Breast epithelium (tissue), 4 donors: ENCODE measurements at regions not wholly inside any gene's neighbourhood (a gene's known extent, or its start where the extent isn't known, plus 50 kb on each side); places are given as distances from the start of the nearest gene placed in this dataset.

Source experiments
- DNase-seq, 2 donors: peaks; one replicate each; pipeline ENCODE4 v3.0.0-alpha.2; 2019; ENCODE audit warnings: low spot score in 2 of 2
- H3K27ac ChIP-seq, 2 donors: fragments of 200-600 bp; sonication (generic) in 1 of 2; one replicate each; pipeline ENCODE4 v1.5.1; 2016 to 2019; ENCODE audit warnings: mild to moderate bottlenecking in 1 of 2
- H3K27me3 ChIP-seq, 2 donors: fragments of 200-600 bp; sonication (generic) in 1 of 2; one replicate each; pipeline versions ENCODE4 v1.5.1 to v1.6.0; 2017 to 2019; ENCODE audit warnings: control low read depth in 1 of 2, mild to moderate bottlenecking in 1 of 2
- H3K36me3 ChIP-seq: fragments of 200-600 bp; one replicate; pipeline ENCODE4 v1.5.1; 2019
- H3K4me1 ChIP-seq, 2 donors: fragments of 200-600 bp; sonication (generic); one replicate each; pipeline ENCODE4 v1.5.1; 2016 to 2019; ENCODE audit warnings: control low read depth in 1 of 2
- H3K4me3 ChIP-seq, 3 donors: fragments of 200-600 bp; sonication (generic); 1 replicate in 2 of 3; 2 replicates in 1 of 3; pipeline ENCODE4 v1.5.1; 2016 to 2019; ENCODE audit warnings: mild to moderate bottlenecking in 3 of 3, moderate library complexity in 2 of 3
- H3K9me3 ChIP-seq, 2 donors: fragments of 200-600 bp; sonication (generic) in 1 of 2; one replicate each; pipeline ENCODE4 v1.5.1; 2016 to 2019; ENCODE audit warnings: control low read depth in 1 of 2
- POLR2A ChIP-seq: fragments of 450-650 bp; IDR thresholded peaks from one replicate; pipeline ENCODE4 v1.6.1; 2016; ENCODE audit warnings: antibody characterized with exemption, mild to moderate bottlenecking, moderate library complexity
- POLR2AphosphoS5 ChIP-seq, 3 donors: sonication (generic); formaldehyde crosslinking; IDR thresholded peaks; one replicate each; pipeline ENCODE4 v1.6.1; 2017; ENCODE audit warnings: antibody characterized with exemption in 3 of 3
- intact Hi-C: fragments of 100-400 bp; cut with DNase I; formaldehyde crosslinking; loops from one replicate; pipeline ENCODE4 v1.15.1; 2023; ENCODE audit warnings: low total_unique reads
- TF ChIP-seq, protein P1 (sequence below), 3 donors: fragments of 450-650 bp; IDR thresholded peaks; one replicate each; pipeline ENCODE4 v1.5.1; 2016 to 2017; ENCODE audit warnings: antibody characterized with exemption in 3 of 3, mild to moderate bottlenecking in 3 of 3, moderate library complexity in 3 of 3

DNA sequence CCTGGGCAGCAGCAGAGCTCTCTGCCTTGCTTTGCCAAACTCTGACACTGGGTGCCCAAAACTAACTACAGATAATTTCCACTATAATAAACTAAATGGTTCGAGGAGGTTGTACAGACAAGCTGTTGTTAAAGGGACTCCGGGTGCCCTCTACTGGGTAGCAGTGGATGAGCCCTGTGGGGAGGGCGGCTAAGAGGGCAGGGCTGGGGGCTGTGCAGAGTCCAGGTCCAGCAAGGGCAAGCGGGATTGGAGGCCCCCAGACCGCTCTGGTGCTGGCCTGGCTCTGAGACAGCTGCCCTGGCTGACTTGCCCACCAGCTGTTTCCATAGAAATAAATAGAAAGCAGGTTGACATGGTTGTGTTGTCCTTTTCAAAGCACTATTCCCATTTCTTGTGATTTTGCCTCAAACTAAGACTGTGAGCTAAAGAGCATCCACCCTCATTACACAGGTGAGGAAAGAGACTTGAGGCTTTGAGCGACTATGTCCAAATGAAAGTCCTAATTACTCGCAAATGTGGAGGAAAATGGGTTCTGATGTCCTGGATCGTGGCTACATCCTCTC, 167.6 kb upstream of the CST7 start:
- no peaks in the 10 kb centered on the region for H3K9me3 ChIP-seq
- DNase-seq, result peak in 1 of 2 donors; percentile 24
- H3K27ac ChIP-seq, result no peak overlapping the region
- TF ChIP-seq POLR2A, result no peak
- no peaks in the 10 kb centered on the region for H3K36me3 ChIP-seq
- intact Hi-C loops, result no loop called here
- H3K4me3 ChIP-seq, result no peak overlapping the region
- H3K4me1 ChIP-seq, result no peaks in the 10 kb centered on the region
- H3K27me3 ChIP-seq, result peaks cover 0 to 25% of the 10 kb centered on the region in 2 donors

DNA sequence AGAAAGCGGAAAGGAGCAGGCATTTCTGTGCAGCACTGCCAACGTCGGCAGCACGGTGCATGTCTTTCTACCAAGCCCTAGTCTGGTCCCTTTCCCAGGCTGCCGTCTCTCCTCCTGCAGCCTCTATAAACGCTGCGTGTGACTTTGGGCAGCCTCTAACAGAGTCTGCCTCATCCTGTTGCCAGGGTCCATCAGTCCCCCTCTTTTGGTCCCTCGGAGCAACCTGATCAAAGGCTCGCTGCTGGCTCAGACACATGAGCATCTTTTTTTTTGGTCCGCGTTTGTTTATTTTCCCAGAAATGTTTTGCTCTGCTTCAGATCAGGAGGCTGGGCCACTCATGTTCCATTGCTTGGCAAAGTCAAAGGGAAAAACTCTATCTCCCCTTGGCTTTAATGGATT, 166.8 kb upstream of the CST7 start:
- no peaks in the 10 kb centered on the region for H3K9me3 ChIP-seq
- intact Hi-C loops, result no loop called here
- TF ChIP-seq, protein P1, sequence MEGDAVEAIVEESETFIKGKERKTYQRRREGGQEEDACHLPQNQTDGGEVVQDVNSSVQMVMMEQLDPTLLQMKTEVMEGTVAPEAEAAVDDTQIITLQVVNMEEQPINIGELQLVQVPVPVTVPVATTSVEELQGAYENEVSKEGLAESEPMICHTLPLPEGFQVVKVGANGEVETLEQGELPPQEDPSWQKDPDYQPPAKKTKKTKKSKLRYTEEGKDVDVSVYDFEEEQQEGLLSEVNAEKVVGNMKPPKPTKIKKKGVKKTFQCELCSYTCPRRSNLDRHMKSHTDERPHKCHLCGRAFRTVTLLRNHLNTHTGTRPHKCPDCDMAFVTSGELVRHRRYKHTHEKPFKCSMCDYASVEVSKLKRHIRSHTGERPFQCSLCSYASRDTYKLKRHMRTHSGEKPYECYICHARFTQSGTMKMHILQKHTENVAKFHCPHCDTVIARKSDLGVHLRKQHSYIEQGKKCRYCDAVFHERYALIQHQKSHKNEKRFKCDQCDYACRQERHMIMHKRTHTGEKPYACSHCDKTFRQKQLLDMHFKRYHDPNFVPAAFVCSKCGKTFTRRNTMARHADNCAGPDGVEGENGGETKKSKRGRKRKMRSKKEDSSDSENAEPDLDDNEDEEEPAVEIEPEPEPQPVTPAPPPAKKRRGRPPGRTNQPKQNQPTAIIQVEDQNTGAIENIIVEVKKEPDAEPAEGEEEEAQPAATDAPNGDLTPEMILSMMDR (IDR thresholded peaks at IDR 0.05), result no peak
- TF ChIP-seq POLR2AphosphoS5 (IDR thresholded peaks at IDR 0.05), result no peak
- no peak for TF ChIP-seq POLR2A
- H3K4me1 ChIP-seq, result no peaks in the 10 kb centered on the region
- no peaks in the 10 kb centered on the region for H3K36me3 ChIP-seq
- no peak overlapping the region for H3K4me3 ChIP-seq
- peaks cover 0 to 25% of the 10 kb centered on the region in 2 donors for H3K27me3 ChIP-seq
- DNase-seq, result peak in 1 of 2 donors; percentile 12
- no peak overlapping the region for H3K27ac ChIP-seq

DNA sequence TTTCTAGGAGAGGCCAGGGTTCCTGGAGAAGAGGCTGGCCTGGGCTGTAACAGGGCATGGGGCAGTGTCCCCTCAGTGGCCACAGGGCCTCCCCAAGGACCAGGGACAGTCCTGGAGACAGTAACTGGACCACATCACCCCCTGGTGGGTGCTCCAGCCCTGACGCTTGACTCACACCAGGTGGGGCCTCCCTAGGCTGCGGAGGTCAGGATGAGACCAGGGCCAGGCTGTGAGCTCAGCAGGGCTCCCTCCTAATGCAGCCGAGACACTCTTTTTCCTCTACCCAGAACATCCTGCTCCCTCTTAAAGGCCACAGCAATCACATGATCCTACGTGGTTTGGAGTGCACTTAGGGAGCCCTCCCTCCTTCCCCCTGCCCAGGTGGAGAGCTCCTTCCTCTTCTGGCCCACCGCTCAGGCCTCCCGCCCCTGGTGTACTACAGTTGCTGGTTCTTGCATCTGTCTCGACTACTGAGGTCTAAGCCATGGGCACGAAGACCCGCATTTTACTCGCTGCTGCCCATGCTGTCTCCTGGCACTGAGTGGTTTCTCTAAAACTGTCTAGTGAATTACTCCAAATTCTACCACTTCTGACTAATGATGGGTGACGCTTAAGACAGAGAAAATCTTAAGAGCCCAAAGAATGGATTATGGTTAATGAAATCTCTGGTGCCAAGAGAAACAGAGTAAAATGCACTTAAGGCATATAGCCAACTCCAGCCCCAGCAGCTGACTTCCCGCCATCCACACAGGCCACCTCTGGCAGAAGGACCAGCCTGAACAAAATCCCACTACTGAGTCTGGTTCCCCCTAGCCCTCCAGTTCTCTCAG, 166.1 kb upstream of the CST7 start:
- H3K36me3 ChIP-seq, result no peaks in the 10 kb centered on the region
- intact Hi-C loops, result no loop called here
- no peak for DNase-seq
- no peak overlapping the region for H3K27ac ChIP-seq
- no peak overlapping the region for H3K4me3 ChIP-seq
- TF ChIP-seq POLR2A, result no peak
- TF ChIP-seq, protein P1 (IDR thresholded peaks at IDR 0.05), result no peak
- no peak for TF ChIP-seq POLR2AphosphoS5 (IDR thresholded peaks at IDR 0.05)
- no peaks in the 10 kb centered on the region for H3K9me3 ChIP-seq
- peaks cover 0 to 25% of the 10 kb centered on the region in 2 donors for H3K27me3 ChIP-seq
- no peaks in the 10 kb centered on the region for H3K4me1 ChIP-seq

DNA sequence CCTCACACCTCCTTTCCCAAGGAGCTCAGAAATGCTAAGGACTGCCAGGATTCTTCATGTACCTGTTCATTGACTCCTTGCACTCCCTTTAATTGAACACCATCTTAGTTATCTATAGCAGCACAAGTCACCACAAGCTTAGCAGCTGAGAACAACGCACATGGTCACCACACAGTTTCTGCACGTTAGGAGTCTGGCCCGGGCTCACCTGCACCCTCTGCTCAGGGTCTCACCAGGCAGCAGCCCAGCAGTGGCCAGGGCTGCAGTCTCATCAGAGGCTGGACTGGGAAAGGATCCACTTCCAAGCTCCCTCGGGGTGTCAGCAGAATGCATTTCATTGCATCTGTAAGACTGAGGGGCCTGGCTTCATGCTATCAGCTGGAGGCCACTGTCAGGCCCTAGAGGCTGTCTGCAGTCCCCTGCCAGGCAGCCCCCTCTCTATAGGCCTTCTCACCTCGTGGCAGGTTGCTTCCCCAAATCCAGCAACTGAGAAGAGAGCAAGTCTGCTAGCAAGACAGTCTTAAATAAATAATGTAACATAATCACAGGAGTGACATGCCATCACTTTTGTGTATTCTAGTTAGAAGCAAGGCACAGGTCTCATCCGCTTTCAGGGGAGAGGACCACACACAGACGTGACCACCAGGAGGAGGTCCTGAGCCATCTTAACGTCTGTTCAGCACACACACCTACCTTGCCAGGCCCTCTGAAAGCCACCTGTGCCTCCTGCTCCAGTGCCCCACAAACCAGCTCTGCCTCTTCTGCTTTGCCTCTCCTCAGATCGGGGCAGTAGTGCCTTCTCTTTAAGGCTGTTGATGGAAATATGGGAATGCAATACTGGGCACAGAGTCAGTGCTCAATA, 165.2 kb upstream of the CST7 start:
- no peak overlapping the region for H3K4me3 ChIP-seq
- intact Hi-C loops, result no loop called here
- no peak for DNase-seq
- H3K27ac ChIP-seq, result no peak overlapping the region
- no peaks in the 10 kb centered on the region for H3K36me3 ChIP-seq
- TF ChIP-seq POLR2AphosphoS5 (IDR thresholded peaks at IDR 0.05) (no peak), POLR2A (no peak)
- TF ChIP-seq, protein P1 (IDR thresholded peaks at IDR 0.05), result no peak
- peaks cover 0 to 22% of the 10 kb centered on the region in 2 donors for H3K27me3 ChIP-seq
- no peaks in the 10 kb centered on the region for H3K9me3 ChIP-seq
- H3K4me1 ChIP-seq, result no peaks in the 10 kb centered on the region

DNA sequence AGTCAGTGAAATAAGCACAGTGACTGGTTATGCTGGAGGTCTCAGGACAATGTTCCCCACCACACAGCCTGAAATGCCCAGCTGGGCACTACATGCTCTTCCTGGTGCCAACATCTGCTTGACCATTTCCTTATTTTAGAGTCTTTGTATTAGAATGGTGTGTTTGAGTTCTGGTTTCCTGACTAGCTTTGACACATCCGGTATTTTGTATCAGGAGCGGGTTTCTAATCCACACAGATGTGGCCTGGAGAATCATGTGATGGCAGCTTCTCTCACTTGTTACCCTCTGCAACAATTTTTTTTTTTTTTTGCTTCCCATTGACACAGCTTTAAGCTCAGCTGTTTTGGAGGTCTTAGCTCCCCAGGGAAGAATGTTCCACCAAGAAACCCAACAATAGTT, 164.5 kb upstream of the CST7 start:
- Histone ChIP-seq H3K4me3 (no peak overlapping the region), H3K36me3 (no peaks in the 10 kb centered on the region), H3K27ac (no peak overlapping the region), H3K27me3 (peaks cover 0 to 22% of the 10 kb centered on the region in 2 donors), H3K9me3 (no peaks in the 10 kb centered on the region), H3K4me1 (no peaks in the 10 kb centered on the region)
- TF ChIP-seq, protein P1 (IDR thresholded peaks at IDR 0.05), result no peak
- TF ChIP-seq POLR2A (no peak), POLR2AphosphoS5 (IDR thresholded peaks at IDR 0.05) (no peak)
- intact Hi-C loops, result no loop called here
- no peak for DNase-seq
